ENCODE measurements at regions not wholly inside any gene's neighbourhood (a gene's known extent, or its start where the extent isn't known, plus 50 kb on each side); places are given as distances from the start of the nearest gene placed in this dataset.
"Not testable (repeated sequence)": the region's sequence is repeated elsewhere in the genome, so short reads cannot be mapped to it uniquely, and the experiment has no call there.

DNA sequence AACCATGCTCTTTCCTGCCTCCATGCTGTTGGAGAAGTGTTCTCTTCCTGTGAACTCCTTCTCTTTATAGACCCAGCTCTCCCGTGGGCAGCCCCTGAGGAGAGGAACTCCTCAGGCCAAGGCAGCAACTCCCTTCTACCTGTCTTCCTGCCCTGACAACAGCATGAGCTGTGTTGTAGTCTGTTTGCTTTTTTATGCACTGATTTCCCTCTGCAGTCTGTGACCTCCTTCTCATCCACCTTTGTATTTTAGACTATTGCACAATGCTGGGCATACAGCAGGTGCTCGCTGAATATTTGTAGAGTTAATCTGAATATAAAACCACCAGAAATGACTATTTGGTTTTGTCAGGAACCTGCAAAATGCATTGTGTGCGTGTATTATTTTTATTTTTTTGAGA lies 152.2 kb upstream of the CHD6 start:
- in situ Hi-C loops (cut with HindIII; ENCODE audit: low pct_unique_long_range_greater_than_20kb, low sequenced_read_pairs), result no loop called here
- DNase-seq (ENCODE audit: low read depth), result no peak

DNA sequence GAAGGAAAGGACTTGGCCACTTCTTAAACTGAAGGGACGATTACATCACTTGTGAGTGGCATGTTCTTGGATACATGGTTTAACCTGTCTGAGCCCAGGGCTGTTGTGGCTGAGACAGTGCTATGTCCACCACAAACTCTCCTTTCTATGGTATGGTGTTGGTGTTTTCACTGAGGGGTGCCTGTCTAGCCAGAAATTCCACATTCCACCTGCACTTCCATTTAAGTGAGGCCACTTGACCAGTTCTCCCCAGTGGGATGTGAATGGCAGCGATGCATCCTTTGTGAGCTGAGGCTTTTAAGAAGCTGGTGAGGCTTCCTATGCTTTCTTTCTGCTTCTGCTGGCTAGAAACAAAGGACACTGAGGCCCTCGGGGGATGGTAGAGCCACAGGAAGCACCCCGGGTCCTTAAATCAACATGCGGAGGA lies 151.4 kb upstream of the CHD6 start:
- no peak for DNase-seq (ENCODE audit: low read depth)

DNA sequence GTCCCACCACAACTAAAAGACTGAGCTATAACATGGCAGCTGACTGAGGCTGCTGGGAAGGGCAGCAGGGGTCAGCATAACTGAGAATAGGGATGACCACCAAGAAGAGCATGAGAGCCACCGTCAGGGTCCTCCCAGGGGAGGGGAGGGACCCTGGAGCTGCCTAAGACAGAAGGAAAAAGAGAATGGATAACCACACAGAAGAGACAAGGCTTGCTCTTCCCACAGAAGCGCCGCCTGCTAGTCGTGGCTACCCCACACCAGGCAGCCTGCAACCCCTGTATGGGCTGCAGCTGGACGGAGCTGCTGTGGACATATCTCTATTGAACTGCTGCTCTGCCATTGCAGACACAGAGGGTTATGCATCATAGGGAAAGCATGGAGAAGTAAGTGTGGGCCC lies 132.0 kb upstream of the CHD6 start:
- in situ Hi-C loops (cut with HindIII; ENCODE audit: low pct_unique_long_range_greater_than_20kb, low sequenced_read_pairs), result no loop called here
- DNase-seq (ENCODE audit: low read depth), result no peak

More for the DNA sequence above, 151.4 kb upstream of the CHD6 start:
- in situ Hi-C loops (cut with HindIII; ENCODE audit: low pct_unique_long_range_greater_than_20kb, low sequenced_read_pairs), result no loop called here

DNA sequence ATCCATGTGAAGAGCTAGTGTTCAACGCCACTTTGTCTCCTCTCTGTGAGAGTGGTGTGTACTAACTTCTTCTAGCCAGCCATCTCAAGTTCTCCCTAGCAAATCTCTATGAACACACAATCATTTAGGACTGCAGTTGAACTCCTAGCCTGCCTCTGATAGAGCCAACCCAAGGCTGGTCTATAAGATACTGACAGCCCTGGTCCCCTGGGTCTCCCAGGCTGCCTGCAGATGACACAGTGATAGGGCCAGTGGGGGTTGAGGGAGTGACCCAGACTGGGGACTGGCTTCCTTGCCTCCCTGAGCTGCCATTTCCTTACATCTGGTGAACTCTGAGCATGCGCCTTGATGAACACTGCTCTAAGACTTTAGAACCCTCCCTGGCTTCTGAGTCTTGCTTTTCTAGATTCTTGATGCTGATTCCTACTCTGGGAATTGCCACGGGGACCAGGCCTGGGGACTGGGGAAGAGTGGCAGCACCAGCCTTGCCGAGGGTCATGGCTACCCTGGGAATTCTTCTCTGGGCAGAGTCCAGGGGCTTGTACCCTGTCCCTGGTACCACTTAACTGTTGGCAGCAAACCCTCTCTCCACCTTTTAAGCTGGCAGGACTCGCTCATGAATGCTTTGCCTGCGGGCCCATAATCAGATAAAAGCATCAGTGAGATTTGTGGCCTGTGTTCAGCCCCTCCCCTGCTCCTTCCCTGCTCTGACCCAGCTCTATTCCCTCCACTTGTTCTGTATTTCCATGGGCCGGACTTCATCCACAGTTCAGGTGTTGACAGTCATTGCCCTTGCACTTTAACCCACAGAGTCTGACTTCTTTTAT lies 130.8 kb upstream of the CHD6 start:
- in situ Hi-C loops (cut with HindIII; ENCODE audit: low pct_unique_long_range_greater_than_20kb, low sequenced_read_pairs), result no loop called here
- no peak for DNase-seq (ENCODE audit: low read depth)

DNA sequence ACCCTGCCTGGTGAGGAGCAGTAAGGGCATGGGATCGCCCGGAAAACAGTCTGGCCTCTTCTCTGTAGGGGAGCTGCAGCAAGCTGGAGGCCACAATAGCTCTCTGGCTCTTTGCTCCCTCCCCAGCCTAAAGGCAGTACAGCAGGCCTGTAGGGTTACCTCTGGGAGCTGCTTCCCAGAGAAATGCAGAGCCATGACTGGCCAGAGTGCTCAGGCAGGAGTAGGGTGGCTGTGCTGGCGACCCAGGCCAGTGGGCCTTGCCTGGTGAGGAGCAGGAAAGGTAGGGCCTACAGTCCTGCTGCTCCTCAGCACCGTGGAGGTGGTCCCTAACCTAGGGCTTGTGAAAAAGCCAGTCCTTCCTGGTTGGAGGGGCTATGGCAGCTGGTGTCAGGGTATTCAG lies 129.9 kb upstream of the CHD6 start:
- in situ Hi-C loops (cut with HindIII; ENCODE audit: low pct_unique_long_range_greater_than_20kb, low sequenced_read_pairs), result no loop called here
- no peak for DNase-seq (ENCODE audit: low read depth)

DNA sequence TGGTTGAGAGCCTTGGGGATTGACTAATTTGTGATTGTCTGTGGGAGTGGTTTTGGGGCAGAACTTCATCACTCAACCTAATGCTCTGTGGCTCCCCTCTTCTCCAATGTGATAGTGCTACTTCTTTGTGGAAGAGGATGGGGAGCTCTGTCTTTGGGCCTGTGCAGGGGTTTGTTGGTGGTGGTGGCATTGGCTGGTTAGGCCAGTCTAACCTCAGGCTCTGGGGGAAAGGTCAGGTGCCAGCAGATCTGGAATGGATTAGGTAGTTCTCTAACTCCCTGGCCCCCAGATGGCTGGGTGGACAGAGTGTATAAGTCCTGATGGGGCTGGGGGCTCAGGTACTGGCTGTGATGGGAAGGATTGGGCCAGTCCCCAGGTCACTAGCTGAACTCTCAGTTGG lies 129.0 kb upstream of the CHD6 start:
- no peak for DNase-seq (ENCODE audit: low read depth)
- in situ Hi-C loops (cut with HindIII; ENCODE audit: low pct_unique_long_range_greater_than_20kb, low sequenced_read_pairs), result no loop called here

DNA sequence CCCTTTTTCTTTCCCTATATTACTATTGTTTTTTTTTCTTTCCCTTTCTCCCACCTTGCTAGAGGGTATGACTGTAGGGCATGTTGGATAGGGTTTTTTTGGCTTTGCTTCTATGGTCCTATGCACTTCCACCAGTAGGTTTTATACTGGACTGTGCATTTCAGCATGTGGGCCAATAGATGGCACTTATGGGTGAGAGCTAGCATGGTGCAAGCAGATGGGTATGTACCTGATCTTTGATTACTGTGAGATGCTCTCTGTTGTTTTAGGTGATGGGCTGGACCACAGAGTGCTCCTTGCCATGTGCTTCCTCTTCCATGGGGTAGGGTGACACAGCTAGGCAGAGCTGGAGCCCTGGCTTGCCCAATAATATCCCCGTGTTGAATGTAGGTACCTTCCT lies 128.5 kb upstream of the CHD6 start:
- in situ Hi-C loops (cut with HindIII; ENCODE audit: low pct_unique_long_range_greater_than_20kb, low sequenced_read_pairs), result no loop called here

DNA sequence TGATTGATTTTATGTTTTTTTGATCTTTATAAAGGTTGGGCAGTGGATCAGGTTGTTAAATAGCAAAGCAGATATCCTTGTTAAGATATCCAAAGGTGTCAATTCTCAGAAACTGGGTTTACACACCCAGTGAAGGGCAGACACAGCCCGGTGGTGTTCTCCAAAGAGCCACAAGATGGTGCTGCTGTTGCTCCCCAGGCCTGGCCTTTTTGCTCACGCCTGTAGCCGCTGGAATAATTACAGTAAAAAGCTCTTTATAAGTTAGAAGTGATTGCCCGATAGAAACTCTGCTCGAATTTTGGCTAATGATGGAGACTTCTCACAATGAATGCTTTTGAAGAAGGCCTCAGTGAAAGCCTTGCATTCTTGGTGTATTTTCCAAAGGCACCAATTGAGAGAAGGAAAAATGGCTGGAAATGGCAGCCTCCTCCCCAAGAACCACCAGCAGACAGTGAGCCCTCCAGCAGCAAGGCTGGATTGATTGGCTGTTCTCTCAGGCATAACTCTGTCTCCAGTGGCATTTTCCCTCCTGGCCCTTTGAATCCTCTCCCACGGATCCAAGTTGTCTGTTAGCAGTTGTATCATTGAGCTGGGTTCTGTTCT lies 120.5 kb upstream of the CHD6 start:
- peak; percentile 19 for DNase-seq (ENCODE audit: low read depth)
- in situ Hi-C loops (cut with HindIII; ENCODE audit: low pct_unique_long_range_greater_than_20kb, low sequenced_read_pairs), result no loop called here

More for the DNA sequence above, 128.5 kb upstream of the CHD6 start:
- no peak for DNase-seq (ENCODE audit: low read depth)

DNA sequence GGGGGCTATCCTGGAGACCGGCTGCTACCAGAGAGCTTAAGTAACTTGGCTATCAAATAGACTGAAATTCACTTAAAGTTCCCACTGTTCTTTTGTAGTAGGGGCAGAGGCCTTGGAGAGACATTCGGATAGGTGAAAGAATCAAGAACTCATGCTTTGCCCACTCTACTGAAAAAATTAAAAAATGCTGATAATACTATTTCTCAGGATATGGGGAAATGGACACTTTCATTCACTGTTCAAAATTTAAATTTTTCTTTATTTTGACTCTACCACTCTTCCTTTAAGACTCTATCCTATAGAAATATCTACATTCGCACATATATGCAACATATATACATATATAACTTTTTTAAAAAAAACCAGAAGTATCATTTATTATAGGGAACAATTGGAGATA lies 117.8 kb upstream of the CHD6 start:
- DNase-seq (ENCODE audit: low read depth), result no peak
- in situ Hi-C loops (cut with HindIII; ENCODE audit: low pct_unique_long_range_greater_than_20kb, low sequenced_read_pairs), result no loop called here

DNA sequence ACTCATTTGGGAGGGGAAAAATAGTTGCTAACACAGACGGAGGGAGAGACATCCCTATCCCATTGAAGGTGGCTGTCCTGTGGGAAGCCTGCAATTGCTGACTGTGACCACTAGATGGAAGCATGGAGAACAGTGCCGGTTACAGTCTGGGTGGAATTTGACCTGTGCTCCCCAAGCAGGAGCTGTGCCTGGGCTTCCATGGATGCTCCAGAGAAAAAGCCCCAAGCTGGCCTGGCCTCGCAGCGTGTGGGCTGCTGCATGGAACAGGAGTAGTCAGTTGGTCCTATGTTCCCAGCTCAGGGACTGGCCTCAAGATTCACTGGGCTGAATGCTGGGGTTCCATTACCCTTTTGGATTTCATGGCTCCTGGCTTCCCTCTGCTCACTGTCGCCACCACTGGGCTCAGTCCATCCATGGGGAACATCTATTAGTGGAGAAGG lies 116.3 kb upstream of the CHD6 start:
- DNase-seq (ENCODE audit: low read depth), result peak; percentile 42
- in situ Hi-C loops (cut with HindIII; ENCODE audit: low pct_unique_long_range_greater_than_20kb, low sequenced_read_pairs), result no loop called here

DNA sequence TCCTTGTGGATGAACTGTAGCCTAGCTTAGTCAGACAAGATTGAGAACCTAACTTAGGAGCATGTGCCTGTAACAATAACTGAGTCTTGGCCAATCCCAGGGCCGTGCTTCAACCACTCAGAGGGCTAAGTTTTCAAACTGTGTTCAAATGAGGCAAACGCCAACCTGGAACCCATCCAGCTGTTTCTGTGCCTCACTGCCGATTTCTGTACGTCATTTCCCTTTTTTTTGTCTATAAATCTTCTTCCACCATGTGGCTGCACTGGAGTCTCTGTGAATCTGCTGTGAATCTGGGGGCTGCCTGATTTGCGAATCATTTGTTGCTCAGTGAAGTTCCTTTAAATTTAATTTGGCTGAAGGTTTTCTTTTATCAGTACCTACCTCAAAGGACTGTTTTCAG lies 115.0 kb upstream of the CHD6 start:
- in situ Hi-C loops (cut with HindIII; ENCODE audit: low pct_unique_long_range_greater_than_20kb, low sequenced_read_pairs), result no loop called here
- no peak for DNase-seq (ENCODE audit: low read depth)

DNA sequence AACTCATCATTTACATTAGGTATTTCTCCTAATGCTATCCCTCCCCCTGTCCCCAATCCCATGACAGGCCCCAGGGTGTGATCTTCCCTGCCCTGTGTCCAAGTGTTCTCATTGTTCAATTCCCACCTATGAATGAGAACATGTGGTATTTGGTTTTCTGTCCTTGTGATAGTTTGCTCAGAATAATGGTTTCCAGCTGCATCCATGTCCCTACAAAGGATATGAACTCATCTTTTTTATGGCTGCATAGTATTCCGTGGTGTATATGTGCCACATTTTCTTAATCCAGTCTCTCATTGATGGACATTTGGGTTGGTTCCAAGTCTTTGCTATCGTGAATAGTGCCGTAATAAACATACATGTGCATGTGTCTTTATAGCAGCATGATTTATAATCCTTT lies 113.0 kb upstream of the CHD6 start:
- not testable (repeated sequence) for DNase-seq (ENCODE audit: low read depth)

DNA sequence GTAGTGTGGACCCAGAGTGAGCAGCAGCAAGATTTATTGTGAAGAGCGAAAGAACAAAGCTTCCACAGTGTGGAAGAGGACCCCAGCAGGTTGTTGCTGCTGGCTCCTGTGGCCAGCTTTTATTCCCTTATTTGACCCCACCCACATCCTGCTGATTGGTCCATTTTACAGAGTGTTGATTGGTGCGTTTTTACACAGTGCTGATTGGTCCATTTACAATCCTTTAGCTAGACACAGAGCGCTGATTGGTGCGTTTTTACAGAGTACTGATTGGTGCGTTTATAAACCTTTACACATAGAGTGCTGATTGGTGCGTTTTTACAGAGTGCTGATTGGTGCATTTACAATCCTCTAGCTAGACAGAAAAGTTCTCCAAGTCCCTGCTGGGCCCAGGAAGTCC lies 109.5 kb upstream of the CHD6 start:
- in situ Hi-C loops (cut with HindIII; ENCODE audit: low pct_unique_long_range_greater_than_20kb, low sequenced_read_pairs), result not testable (repeated sequence)

More for the DNA sequence above, 113.0 kb upstream of the CHD6 start:
- in situ Hi-C loops (cut with HindIII; ENCODE audit: low pct_unique_long_range_greater_than_20kb, low sequenced_read_pairs), result not testable (repeated sequence)

DNA sequence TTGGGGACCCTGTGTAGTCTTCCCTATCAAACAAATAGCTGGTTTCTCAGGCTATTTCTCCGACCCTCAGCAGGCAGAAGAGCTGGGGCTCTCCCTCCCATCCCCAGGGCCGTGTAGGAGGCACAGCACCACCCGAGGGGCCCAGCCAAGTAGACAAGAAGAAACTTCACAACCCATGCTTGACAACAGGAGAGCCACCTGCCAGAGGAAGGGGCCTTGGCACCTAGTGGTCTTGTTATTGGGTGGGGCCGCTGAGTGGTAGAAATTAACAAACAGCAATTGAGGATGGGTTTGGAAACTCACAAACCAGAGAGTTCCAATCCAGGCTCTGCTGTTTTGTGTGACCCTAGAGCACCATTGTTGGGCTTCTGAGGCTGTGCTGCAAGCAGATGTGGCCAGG lies 108.5 kb upstream of the CHD6 start:
- in situ Hi-C loops (cut with HindIII; ENCODE audit: low pct_unique_long_range_greater_than_20kb, low sequenced_read_pairs), result no loop called here
- no peak for DNase-seq (ENCODE audit: low read depth)

More for the DNA sequence above, 109.5 kb upstream of the CHD6 start:
- DNase-seq (ENCODE audit: low read depth), result not testable (repeated sequence)

DNA sequence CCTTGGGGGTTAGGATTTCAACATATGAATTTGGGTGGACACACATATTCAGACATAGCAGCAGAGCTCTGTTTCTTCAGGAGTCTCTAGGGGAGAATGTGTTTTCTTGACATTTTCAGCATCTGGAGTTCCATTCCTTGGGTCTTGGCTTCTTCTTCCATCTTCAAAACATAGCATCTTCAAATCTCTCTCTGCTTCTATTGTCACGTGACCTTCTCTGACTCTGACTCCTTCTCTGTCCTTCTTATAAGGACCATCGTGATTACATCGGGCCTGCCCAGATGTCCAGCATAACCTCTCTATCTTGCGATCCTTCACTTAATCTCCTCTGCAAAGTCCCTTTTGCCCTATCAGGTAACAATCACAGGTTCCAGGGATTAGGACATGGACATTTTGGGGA lies 101.0 kb upstream of the CHD6 start:
- in situ Hi-C loops (cut with HindIII; ENCODE audit: low pct_unique_long_range_greater_than_20kb, low sequenced_read_pairs), result no loop called here
- no peak for DNase-seq (ENCODE audit: low read depth)

DNA sequence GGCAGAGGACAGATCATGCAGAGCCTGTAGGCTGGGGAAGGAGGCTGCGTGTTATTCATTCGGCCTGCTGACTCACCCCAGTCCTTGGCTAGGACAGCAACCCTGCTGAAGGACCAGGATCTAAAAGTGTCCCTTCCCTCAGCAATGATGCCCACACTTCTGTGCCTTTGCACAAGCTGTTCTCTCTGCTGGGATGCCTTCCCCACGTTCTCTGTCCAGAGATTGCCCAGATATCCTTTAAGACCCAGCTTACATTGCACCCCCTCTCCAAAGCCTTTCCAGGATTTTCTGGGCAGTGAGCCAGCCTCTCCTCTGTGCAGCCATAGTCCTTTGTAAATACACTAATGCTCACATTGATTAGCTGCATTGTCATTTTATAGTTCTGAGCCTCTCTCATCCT lies 99.3 kb upstream of the CHD6 start:
- in situ Hi-C loops (cut with HindIII; ENCODE audit: low pct_unique_long_range_greater_than_20kb, low sequenced_read_pairs), result no loop called here
- no peak for DNase-seq (ENCODE audit: low read depth)

DNA sequence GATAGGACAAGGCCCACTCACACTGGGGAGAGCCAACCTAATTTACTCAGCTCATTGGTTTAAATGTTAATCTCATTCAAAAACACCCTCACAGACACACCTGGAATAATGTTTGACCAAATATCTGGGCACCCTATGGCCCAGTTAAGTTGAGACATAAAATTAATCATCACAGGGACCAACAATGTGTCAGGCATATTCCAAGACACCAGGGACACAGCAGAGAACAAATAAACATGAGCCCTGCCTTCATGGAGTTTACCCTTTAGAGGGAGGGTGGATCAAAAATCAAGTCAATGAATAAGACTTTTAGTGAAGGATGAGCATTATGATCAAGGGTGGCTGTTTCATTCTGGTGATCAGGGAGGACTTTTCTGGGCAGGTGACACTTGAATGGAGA lies 98.7 kb upstream of the CHD6 start:
- in situ Hi-C loops (cut with HindIII; ENCODE audit: low pct_unique_long_range_greater_than_20kb, low sequenced_read_pairs), result no loop called here

DNA sequence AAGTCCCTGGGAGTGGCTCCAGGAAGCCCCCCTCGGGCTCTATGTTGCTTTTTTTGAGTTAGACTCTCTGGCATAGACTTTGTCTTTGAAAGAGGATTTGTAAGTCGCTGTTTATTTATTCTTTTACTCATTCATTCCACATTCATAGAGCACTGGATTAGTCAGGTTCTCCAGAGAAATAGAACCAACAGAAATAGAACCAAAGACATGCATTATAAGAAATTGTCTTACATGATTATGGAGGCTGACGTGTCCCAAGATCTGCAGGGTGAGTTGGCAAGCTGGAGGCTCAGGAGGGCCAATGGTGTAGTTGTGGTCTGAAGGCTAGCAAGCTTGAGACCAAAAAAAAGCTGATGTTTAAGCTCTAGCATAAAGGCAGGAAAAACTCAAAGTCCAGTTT lies 98.3 kb upstream of the CHD6 start:
- no peak for DNase-seq (ENCODE audit: low read depth)
- in situ Hi-C loops (cut with HindIII; ENCODE audit: low pct_unique_long_range_greater_than_20kb, low sequenced_read_pairs), result no loop called here

More for the DNA sequence above, 98.7 kb upstream of the CHD6 start:
- no peak for DNase-seq (ENCODE audit: low read depth)

DNA sequence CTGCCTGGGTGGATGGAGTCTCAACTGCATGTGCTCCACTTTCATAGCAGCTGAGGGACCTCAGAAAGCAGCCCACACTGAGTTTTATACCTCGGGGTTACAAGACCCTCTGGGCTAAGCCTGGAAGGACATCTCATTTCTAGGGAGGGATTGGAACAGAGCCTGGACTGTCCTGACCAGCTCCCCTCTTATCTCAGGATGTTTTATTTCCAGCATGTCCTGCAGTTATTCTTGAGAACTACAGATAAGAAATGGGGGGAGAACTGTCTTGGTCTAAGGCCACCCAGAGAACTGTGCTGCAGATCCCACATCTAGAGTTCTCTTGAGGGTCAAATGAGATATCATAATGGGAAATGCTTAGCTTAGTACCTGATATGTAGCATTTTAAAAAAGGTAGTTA lies 97.3 kb upstream of the CHD6 start:
- no peak for DNase-seq (ENCODE audit: low read depth)
- in situ Hi-C loops (cut with HindIII; ENCODE audit: low pct_unique_long_range_greater_than_20kb, low sequenced_read_pairs), result no loop called here

DNA sequence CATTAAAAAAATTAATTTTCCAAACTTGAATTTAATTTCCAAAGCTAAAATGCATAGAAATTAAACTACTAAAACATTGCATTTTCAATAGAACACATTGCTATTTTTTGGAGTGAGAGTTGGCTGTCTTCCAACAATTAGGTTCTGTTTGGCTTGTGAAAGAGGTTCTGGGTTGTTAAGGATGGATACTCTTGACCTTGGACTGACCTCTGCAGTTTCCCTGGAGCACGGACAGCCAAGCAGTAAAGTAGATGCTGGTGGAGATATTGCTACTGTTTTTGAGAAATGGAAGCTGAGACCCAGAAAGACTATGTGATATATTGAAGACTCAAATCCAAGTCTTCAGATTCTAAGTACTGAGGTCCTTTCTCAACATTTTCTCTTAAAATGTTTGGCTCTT lies 95.9 kb upstream of the CHD6 start:
- no peak for DNase-seq (ENCODE audit: low read depth)
- in situ Hi-C loops (cut with HindIII; ENCODE audit: low pct_unique_long_range_greater_than_20kb, low sequenced_read_pairs), result no loop called here

Measured in Caki2 (cell line).